Cardiac muscle cell (in vitro differentiated cells and primary cell): ENCODE measurements at regions not wholly inside any gene's neighbourhood (a gene's known extent, or its start where the extent isn't known, plus 50 kb on each side); places are given as distances from the start of the nearest gene placed in this dataset.

Source experiments
- DNase-seq, 2 donors: peaks; one replicate each; pipeline versions ENCODE4 v3.0.0 to v3.0.0-alpha.2; 2010 to 2017; ENCODE audit warnings: low read depth in 1 of 2, low spot score in 1 of 2
- H3K27ac ChIP-seq: fragments of 200-600 bp; sonication (generic); 2 replicates; pipeline ENCODE4 v1.5.1; 2016
- H3K27me3 ChIP-seq: fragments of 200-600 bp; sonication (generic); 2 replicates; pipeline ENCODE4 v1.6.0; 2016; ENCODE audit warnings: control low read depth
- H3K36me3 ChIP-seq: fragments of 200-600 bp; sonication (generic); 2 replicates; pipeline ENCODE4 v1.5.1; 2016; ENCODE audit warnings: control low read depth
- H3K4me1 ChIP-seq: fragments of 200-600 bp; sonication (generic); 2 replicates; pipeline ENCODE4 v1.8.1; 2017; ENCODE audit warnings: low read depth, mild to moderate bottlenecking, mixed run types
- H3K4me3 ChIP-seq: fragments of 200-600 bp; sonication (generic); 2 replicates; pipeline ENCODE4 v1.5.1; 2016; ENCODE audit warnings: mild to moderate bottlenecking
- H3K9me3 ChIP-seq: fragments of 200-600 bp; sonication (generic); 2 replicates; pipeline ENCODE4 v1.5.1; 2017; ENCODE audit warnings: low read depth, mild to moderate bottlenecking, control low read depth
- CTCF ChIP-seq: IDR thresholded peaks from 2 replicates; pipeline ENCODE4 v1.5.1; 2012; ENCODE audit warnings: low read depth, mild to moderate bottlenecking, low read length

GRCh38 chr6:144646093-144647056, 361.2 kb downstream of the UTRN start:
- TF ChIP-seq CTCF, result no peak
- Histone ChIP-seq H3K4me1 (no peaks in the 10 kb centered on the region), H3K36me3 (no peaks in the 10 kb centered on the region), H3K9me3 (no peaks in the 10 kb centered on the region), H3K27me3 (no peaks in the 10 kb centered on the region), H3K27ac (no peak overlapping the region), H3K4me3 (no peak overlapping the region)
- DNase-seq, result no peak

- H3K27ac ChIP-seq, result no peak overlapping the region
- DNase-seq, result peak in 1 of 2 donors; percentile 83
- H3K4me1 ChIP-seq, result no peaks in the 10 kb centered on the region
- no peaks in the 10 kb centered on the region for H3K27me3 ChIP-seq
- no peaks in the 10 kb centered on the region for H3K9me3 ChIP-seq
- H3K4me3 ChIP-seq, result no peak overlapping the region
- H3K36me3 ChIP-seq, result no peaks in the 10 kb centered on the region
- no peak for TF ChIP-seq CTCF
Observed at GRCh38 chr6:144647406-144647964, 362.4 kb downstream of the UTRN start.

GRCh38 chr6:144647971-144648651, 363.0 kb downstream of the UTRN start:
- no peak for DNase-seq
- no peak overlapping the region for H3K27ac ChIP-seq
- H3K36me3 ChIP-seq, result no peaks in the 10 kb centered on the region
- H3K27me3 ChIP-seq, result no peaks in the 10 kb centered on the region
- no peak for TF ChIP-seq CTCF
- H3K4me1 ChIP-seq, result no peaks in the 10 kb centered on the region
- H3K9me3 ChIP-seq, result no peaks in the 10 kb centered on the region
- H3K4me3 ChIP-seq, result no peak overlapping the region

- Histone ChIP-seq H3K27me3 (no peaks in the 10 kb centered on the region), H3K9me3 (no peaks in the 10 kb centered on the region), H3K36me3 (no peaks in the 10 kb centered on the region), H3K4me1 (no peaks in the 10 kb centered on the region), H3K27ac (no peak overlapping the region), H3K4me3 (no peak overlapping the region)
- no peak for TF ChIP-seq CTCF
- DNase-seq, result no peak
Observed at GRCh38 chr6:144649085-144649484, 363.9 kb downstream of the UTRN start.

GRCh38 chr6:144651234-144651633, 366.1 kb downstream of the UTRN start:
- no peaks in the 10 kb centered on the region for H3K27me3 ChIP-seq
- H3K9me3 ChIP-seq, result no peaks in the 10 kb centered on the region
- no peak for DNase-seq
- no peak overlapping the region for H3K4me3 ChIP-seq
- TF ChIP-seq CTCF, result no peak
- no peaks in the 10 kb centered on the region for H3K4me1 ChIP-seq
- H3K27ac ChIP-seq, result no peak overlapping the region
- H3K36me3 ChIP-seq, result no peaks in the 10 kb centered on the region
